Fibroblast of the aortic adventitia (primary cell): ENCODE measurements at regions not wholly inside any gene's neighbourhood (a gene's known extent, or its start where the extent isn't known, plus 50 kb on each side); places are given as distances from the start of the nearest gene placed in this dataset.

Experiments
- DNase-seq: peaks from one replicate; pipeline ENCODE4 v3.0.0-alpha.2; 2010; ENCODE audit warnings: low read depth
- H3K4me3 ChIP-seq: 2 replicates; pipeline ENCODE4 v1.5.1; 2011; ENCODE audit warnings: low read depth, mild to moderate bottlenecking, control low read depth, low read length, moderate library complexity
- TF ChIP-seq, protein P1 (sequence below): IDR thresholded peaks from 2 replicates; pipeline ENCODE4 v1.5.1; 2011; ENCODE audit warnings: mild to moderate bottlenecking, low read length, control low read depth, inconsistent platforms; ENCODE audit not compliant: insufficient read depth

DNA sequence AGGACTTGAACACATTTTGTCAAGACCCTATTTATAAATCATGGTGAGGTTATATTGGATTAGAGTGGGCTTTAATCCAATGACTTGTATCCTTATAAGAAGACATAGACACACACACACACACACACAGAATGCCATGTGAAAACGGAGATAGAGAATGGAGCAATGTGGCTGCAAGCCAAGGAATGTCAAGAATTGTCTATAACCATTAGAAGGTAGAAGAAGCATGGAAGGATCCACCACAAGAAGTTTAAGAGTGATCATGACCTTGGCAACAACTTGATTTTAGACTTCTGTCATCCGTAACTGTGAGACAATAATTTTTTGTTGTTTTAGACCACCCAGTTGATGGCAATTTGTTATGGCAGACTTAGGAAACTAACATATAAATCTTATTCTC is 514.2 kb downstream of the TFEC start:
- TF ChIP-seq, protein P1, sequence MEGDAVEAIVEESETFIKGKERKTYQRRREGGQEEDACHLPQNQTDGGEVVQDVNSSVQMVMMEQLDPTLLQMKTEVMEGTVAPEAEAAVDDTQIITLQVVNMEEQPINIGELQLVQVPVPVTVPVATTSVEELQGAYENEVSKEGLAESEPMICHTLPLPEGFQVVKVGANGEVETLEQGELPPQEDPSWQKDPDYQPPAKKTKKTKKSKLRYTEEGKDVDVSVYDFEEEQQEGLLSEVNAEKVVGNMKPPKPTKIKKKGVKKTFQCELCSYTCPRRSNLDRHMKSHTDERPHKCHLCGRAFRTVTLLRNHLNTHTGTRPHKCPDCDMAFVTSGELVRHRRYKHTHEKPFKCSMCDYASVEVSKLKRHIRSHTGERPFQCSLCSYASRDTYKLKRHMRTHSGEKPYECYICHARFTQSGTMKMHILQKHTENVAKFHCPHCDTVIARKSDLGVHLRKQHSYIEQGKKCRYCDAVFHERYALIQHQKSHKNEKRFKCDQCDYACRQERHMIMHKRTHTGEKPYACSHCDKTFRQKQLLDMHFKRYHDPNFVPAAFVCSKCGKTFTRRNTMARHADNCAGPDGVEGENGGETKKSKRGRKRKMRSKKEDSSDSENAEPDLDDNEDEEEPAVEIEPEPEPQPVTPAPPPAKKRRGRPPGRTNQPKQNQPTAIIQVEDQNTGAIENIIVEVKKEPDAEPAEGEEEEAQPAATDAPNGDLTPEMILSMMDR: no peak
- H3K4me3 ChIP-seq: no peak overlapping the region
- DNase-seq: peak; percentile 12

DNA sequence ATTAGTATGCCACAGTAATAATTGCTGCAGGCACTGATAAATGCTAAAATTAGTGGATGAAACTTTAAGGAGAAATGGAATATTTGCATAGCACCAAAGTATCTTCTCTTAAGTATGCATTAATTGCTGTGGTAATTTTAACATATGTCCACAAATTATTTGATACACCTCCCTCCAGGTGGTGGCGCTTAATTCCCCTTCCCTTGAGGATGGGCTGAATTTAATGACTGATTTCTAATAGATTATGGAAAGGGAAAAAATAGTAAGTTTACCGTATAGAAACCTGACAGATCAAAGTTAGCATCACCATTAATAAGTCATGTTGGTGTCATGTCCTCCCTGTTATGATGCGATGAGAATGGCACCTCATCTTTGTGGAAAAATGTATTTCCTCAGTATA is 519.2 kb downstream of the TFEC start:
- no peak overlapping the region for H3K4me3 ChIP-seq
- DNase-seq: no peak
- TF ChIP-seq, protein P1: no peak

DNA sequence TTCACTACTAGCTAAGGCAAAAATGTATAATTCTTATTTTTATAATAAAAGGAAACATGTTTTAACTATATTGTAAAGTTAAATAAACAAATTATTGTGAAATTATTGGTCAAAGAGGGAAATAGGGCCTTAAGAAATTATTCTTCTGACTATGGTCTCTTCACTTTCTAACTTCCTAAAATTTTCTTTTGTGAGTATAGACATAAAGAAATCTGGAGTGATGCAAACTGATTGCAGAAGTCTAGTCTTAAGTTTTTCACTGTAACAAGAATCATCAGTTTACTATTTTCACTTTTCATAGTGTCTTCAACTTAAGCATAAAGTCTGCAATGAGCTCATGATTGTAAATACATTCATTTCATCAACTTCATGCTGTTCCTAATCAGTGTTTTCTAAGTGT is 525.4 kb downstream of the TFEC start:
- H3K4me3 ChIP-seq: no peak overlapping the region
- no peak for DNase-seq
- TF ChIP-seq, protein P1: no peak

DNA sequence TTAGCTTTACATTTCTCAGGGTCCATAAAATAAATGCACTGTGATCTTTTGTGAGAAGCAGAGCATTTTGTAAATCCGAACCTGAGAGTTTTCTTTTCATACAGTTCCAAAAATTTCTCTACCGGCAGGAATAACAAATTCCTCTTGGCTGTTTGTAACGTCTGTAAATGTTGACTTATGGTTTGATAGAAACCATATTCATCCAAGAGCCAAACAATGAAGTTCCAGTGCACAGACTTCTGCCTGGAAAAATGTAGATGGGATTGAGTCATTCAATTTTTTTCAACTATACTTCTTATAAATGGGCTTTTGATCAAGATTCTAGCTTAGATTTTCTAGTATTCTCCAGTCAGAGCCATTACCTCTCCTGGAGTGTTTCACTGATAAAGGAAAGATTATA is 530.6 kb downstream of the TFEC start:
- DNase-seq: peak; percentile 80
- no peak overlapping the region for H3K4me3 ChIP-seq
- TF ChIP-seq, protein P1: no peak

DNA sequence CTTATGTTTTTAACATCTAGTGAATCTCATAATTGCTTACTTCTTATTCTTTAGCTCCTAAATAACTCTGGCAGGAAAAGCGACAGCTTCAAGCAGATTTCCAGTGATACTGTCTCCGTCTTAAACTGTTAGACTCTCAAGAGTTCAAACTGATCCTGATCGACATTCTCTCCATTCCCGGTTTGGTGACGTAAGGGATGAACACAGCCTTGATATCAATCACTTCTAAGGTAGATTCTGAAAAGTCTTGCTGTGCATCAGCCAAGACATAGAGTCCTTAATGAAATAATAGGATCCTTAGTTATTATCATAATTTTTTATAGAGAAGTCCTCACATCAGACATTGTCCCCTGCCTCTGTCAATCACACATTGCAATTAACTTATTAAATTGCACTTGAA is 534.6 kb downstream of the TFEC start:
- no peak for DNase-seq
- no peak overlapping the region for H3K4me3 ChIP-seq
- TF ChIP-seq, protein P1: no peak

DNA sequence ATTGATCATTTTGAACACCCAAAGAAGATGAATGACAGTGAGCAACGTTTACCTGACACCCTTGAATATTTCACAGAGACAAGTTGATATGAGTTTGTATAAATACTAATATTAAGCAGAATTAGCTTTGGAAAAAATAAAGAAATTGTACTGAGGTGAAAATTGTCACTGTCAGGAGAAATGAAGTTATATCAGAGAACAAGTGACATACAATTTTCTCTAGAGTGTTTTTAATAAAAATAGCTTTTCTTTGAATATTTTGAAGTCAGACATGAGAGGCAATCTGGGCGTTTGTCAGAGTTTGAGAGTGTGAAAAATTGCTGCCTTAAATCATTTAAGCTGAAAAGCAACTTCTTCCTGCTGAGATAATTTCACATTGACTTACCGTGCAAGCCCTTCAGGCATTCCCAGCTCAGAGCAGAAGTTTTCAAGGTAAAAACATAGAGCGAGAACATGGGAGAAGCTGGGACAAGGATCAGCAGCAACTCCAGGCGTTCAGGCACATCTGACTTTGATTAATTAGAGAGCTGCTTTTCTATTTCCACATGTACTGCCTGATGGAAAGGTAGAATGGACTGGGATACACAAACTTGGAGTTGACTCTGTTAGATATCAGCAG is 535.9 kb downstream of the TFEC start:
- H3K4me3 ChIP-seq: no peak overlapping the region
- no peak for DNase-seq
- TF ChIP-seq, protein P1: no peak

DNA sequence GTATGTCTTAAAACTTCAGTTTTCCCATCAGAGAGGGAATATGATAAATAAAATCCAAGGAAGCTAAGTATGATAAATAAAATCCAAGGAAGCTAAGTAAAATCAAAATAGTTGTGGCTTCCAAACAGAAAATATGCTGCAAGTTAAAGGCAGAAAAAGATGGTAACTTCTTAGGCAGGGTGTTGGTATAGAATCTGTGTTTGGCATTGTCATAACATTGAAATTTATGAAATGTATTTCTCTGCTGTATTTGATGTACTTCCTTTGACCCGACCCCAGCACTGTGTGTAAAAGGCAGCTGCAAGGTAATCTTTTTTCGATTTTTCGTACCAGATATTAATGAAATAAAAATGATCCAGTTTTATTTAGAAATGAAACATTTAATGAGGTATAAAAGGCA is 537.2 kb downstream of the TFEC start:
- TF ChIP-seq, protein P1: no peak
- H3K4me3 ChIP-seq: no peak overlapping the region
- DNase-seq: no peak
